Vagina (tissue), 2 donors: ENCODE measurements at regions not wholly inside any gene's neighbourhood (a gene's known extent, or its start where the extent isn't known, plus 50 kb on each side); places are given as distances from the start of the nearest gene placed in this dataset.

ENCODE experiments used
- POLR2A ChIP-seq, 2 donors: fragments of 450-650 bp; IDR thresholded peaks; one replicate each; pipeline ENCODE4 v1.6.1; 2017; ENCODE audit warnings: antibody characterized with exemption in 2 of 2, mild to moderate bottlenecking in 2 of 2, moderate library complexity in 2 of 2
- TF ChIP-seq, protein P1 (sequence below), 3 experiments: fragments of 450-650 bp in 2 of 3; fragments of 200-600 bp in 1 of 3; sonication (generic) in 1 of 3; IDR thresholded peaks; one replicate each; pipeline ENCODE4 v1.5.1; 2017 to 2019; ENCODE audit warnings: antibody characterized with exemption in 3 of 3, mild to moderate bottlenecking in 2 of 3, moderate library complexity in 2 of 3

DNA sequence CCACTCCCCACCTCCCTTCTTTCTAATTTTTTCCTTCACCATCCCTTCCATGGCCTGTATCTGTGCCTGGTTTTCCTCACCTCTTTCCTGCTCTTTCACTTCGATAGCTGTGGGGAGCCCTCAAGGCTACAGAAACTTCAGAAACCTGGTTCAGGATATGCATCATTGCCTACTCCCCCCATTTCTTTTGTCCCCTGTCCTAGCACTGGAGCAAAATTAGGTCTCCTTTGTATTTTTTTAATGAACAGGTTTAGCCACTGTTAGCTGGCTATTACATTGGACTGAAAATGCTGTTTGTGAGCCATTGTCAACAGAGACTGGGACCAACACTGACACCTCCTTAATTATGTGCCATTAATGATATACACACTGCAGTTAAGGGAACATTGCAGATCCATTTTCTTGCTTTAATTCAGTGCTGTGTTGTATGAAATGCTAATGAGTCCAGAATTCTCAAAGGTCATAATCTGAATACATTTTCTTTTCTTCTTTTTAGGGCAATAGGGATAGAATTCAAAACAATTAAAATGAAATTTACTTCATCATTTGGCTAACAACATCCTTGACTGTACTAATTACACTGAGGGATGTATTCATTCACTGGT lies 138.6 kb downstream of the PDCD6IP start:
- no peak for TF ChIP-seq POLR2A (IDR thresholded peaks at IDR 0.05)
- TF ChIP-seq, protein P1, sequence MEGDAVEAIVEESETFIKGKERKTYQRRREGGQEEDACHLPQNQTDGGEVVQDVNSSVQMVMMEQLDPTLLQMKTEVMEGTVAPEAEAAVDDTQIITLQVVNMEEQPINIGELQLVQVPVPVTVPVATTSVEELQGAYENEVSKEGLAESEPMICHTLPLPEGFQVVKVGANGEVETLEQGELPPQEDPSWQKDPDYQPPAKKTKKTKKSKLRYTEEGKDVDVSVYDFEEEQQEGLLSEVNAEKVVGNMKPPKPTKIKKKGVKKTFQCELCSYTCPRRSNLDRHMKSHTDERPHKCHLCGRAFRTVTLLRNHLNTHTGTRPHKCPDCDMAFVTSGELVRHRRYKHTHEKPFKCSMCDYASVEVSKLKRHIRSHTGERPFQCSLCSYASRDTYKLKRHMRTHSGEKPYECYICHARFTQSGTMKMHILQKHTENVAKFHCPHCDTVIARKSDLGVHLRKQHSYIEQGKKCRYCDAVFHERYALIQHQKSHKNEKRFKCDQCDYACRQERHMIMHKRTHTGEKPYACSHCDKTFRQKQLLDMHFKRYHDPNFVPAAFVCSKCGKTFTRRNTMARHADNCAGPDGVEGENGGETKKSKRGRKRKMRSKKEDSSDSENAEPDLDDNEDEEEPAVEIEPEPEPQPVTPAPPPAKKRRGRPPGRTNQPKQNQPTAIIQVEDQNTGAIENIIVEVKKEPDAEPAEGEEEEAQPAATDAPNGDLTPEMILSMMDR (IDR thresholded peaks at IDR 0.05) = no peak
